Endothelial cell (in vitro differentiated cells): ENCODE measurements at regions not wholly inside any gene's neighbourhood (a gene's known extent, or its start where the extent isn't known, plus 50 kb on each side); places are given as distances from the start of the nearest gene placed in this dataset.

Source experiments
- DNase-seq: peaks from one replicate; pipeline ENCODE4 v3.0.0; 2021; ENCODE audit warnings: low spot score
- H3K27ac Mint-ChIP-seq: one replicate; pipeline ENCODE4 v1.8.0; 2021; ENCODE audit warnings: mixed read lengths, inconsistent platforms; ENCODE audit not compliant: unreplicated experiment
- H3K27me3 Mint-ChIP-seq: one replicate; pipeline ENCODE4 v1.8.0; 2021; ENCODE audit warnings: mild to moderate bottlenecking, moderate library complexity, mixed read lengths, inconsistent platforms; ENCODE audit not compliant: unreplicated experiment
- H3K36me3 Mint-ChIP-seq: one replicate; pipeline ENCODE4 v1.8.0; 2021; ENCODE audit warnings: mild to moderate bottlenecking, low read depth, mixed read lengths, inconsistent platforms; ENCODE audit not compliant: unreplicated experiment
- H3K4me1 Mint-ChIP-seq: one replicate; pipeline ENCODE4 v1.8.0; 2021; ENCODE audit warnings: mild to moderate bottlenecking, mixed read lengths, inconsistent platforms; ENCODE audit not compliant: unreplicated experiment
- H3K4me3 Mint-ChIP-seq: one replicate; pipeline ENCODE4 v1.8.0; 2021; ENCODE audit warnings: mild to moderate bottlenecking, mixed read lengths, inconsistent platforms; ENCODE audit not compliant: unreplicated experiment
- H3K9me3 Mint-ChIP-seq: one replicate; pipeline ENCODE4 v1.8.0; 2021; ENCODE audit warnings: mixed read lengths, inconsistent platforms; ENCODE audit not compliant: unreplicated experiment
- CTCF ChIP-seq: fragments of 200-600 bp; sonication (generic); IDR thresholded peaks from one replicate; pipeline ENCODE4 v1.5.0; 2021; ENCODE audit warnings: antibody characterized with exemption; ENCODE audit not compliant: unreplicated experiment

GRCh38 chr18:10245846-10246175, 208.6 kb upstream of the APCDD1 start:
- Mint-ChIP-seq H3K4me3 (no peak overlapping the region), H3K27me3 (no peaks in the 10 kb centered on the region), H3K9me3 (no peaks in the 10 kb centered on the region), H3K36me3 (no peaks in the 10 kb centered on the region), H3K4me1 (no peaks in the 10 kb centered on the region), H3K27ac (no peak overlapping the region)
- TF ChIP-seq CTCF = no peak
- no peak for DNase-seq

GRCh38 chr18:10247021-10247741, 207.3 kb upstream of the APCDD1 start:
- no peak overlapping the region for H3K4me3 Mint-ChIP-seq
- TF ChIP-seq CTCF = no peak
- H3K36me3 Mint-ChIP-seq = no peaks in the 10 kb centered on the region
- no peak for DNase-seq
- no peaks in the 10 kb centered on the region for H3K27me3 Mint-ChIP-seq
- H3K9me3 Mint-ChIP-seq = no peaks in the 10 kb centered on the region
- H3K4me1 Mint-ChIP-seq = no peaks in the 10 kb centered on the region
- H3K27ac Mint-ChIP-seq = no peak overlapping the region

- Mint-ChIP-seq H3K27ac (no peak overlapping the region), H3K9me3 (no peaks in the 10 kb centered on the region), H3K4me1 (no peaks in the 10 kb centered on the region), H3K4me3 (no peak overlapping the region), H3K36me3 (no peaks in the 10 kb centered on the region), H3K27me3 (no peaks in the 10 kb centered on the region)
- TF ChIP-seq CTCF = no peak
- DNase-seq = no peak
Observed at GRCh38 chr18:10247742-10248082, 206.7 kb upstream of the APCDD1 start.

GRCh38 chr18:10248738-10249137, 205.7 kb upstream of the APCDD1 start:
- H3K9me3 Mint-ChIP-seq = no peaks in the 10 kb centered on the region
- H3K27me3 Mint-ChIP-seq = no peaks in the 10 kb centered on the region
- TF ChIP-seq CTCF = no peak
- no peak overlapping the region for H3K4me3 Mint-ChIP-seq
- no peak overlapping the region for H3K27ac Mint-ChIP-seq
- H3K4me1 Mint-ChIP-seq = no peaks in the 10 kb centered on the region
- no peaks in the 10 kb centered on the region for H3K36me3 Mint-ChIP-seq
- no peak for DNase-seq

- DNase-seq = no peak
- Mint-ChIP-seq H3K9me3 (no peaks in the 10 kb centered on the region), H3K36me3 (no peaks in the 10 kb centered on the region), H3K27me3 (no peaks in the 10 kb centered on the region), H3K27ac (no peak overlapping the region), H3K4me1 (no peaks in the 10 kb centered on the region), H3K4me3 (no peak overlapping the region)
- TF ChIP-seq CTCF = no peak
Observed at GRCh38 chr18:10249270-10249669, 205.2 kb upstream of the APCDD1 start.
